Retina (tissue), 1 donor: ENCODE measurements at regions not wholly inside any gene's neighbourhood (a gene's known extent, or its start where the extent isn't known, plus 50 kb on each side); places are given as distances from the start of the nearest gene placed in this dataset.
A peak's percentile ranks its signal among the peaks of the same experiment; 100 is the strongest.
"Not testable (repeated sequence)": the region's sequence is repeated elsewhere in the genome, so short reads cannot be mapped to it uniquely, and the experiment has no call there.

Source experiments
- DNase-seq: peaks from one replicate; pipeline ENCODE4 v3.0.0-alpha.2; 2016

DNA sequence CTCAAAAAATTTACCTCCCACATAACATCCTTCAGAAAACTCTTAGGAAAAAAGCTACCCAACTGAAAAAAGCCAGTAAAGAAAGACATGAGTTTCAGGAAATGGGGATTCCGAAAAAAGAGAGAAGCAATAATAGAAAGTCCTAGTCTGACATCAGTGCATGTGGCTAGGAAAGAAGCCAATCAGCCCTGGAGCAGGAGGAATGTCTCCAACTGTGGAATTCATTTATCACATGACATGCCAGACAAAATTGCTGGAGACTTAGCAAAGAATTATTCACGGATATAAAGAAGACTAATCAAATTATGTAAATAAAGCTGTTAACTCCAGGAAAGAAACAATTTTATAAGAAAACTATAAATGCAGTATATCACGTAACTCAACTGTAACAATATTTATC is 258.9 kb upstream of the RARB start:
- no peak for DNase-seq

GRCh38 chr3:25170021-25170420 is 258.0 kb upstream of the RARB start:
- DNase-seq = no peak

DNA sequence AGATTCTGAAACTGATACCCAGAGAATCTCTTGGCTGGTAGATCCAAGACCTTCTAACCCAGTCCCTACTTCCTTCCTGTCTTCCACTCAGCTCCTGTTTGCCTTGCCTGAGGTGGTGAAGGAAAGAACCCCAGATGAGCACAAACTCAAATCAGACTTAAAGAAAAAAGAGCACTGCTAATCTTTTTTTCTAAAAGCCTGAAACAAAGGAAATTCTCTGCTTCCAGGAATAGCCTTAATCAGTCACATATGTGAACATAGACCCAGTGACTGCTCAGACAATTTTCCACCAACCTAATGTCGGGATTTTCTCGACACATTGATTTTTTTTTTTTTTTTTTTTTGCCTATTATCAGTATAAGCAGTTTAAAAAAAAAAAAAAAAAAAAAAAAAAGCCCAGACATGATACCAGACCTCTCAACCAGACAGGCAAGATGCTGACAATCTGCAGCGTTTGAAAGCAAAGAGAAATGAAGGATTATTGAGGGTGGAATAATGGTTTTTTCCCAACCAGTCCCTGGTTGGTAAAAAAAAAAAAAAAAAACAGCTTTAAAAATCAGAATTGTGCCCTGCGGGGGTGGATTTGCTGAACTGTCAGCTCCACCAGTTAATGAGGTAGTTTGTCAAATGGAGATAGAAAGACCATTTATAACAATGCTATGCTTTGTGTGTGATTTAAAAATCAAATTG is 256.8 kb upstream of the RARB start:
- DNase-seq = peak; percentile 79

- peak; percentile 56 for DNase-seq
Measured at GRCh38 chr3:25171897-25172296, 256.2 kb upstream of the RARB start.

GRCh38 chr3:25173606-25174005 is 254.5 kb upstream of the RARB start:
- DNase-seq = no peak

GRCh38 chr3:25174251-25174650 is 253.8 kb upstream of the RARB start:
- DNase-seq = no peak

- no peak for DNase-seq
Measured at GRCh38 chr3:25177041-25177440, 251.0 kb upstream of the RARB start.

GRCh38 chr3:25178672-25179071 is 249.4 kb upstream of the RARB start:
- no peak for DNase-seq

GRCh38 chr3:25181096-25181495 is 247.0 kb upstream of the RARB start:
- DNase-seq = no peak

GRCh38 chr3:25182794-25183193 is 245.3 kb upstream of the RARB start:
- DNase-seq = no peak

DNA sequence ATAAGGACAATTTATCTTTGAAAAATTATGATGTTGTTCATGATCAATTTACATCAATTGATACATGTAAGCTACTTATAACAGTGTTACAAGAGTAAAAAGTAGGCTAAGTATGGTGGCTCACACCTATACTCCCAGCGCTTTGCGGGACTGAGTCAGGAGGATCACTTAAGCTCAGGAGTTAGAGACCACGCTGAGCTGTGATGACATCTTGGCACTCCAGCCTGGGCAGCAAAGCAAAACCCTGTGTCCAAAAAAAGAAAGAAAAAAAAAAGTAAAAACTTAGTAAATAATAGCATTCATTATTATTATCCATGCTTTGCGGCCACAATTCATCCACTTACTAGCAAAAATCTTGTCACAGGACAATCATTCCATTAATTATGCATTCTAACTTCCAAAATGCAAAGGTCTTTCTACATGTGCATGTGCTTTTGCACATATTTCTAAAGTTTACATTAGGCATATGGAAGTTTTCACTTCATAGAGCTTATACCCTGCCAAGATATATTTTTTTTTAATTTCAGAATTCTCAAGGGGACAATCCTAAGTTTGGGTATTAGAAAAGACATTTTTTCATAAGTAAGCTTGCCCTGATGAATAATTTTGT is 243.3 kb upstream of the RARB start:
- DNase-seq = no peak

- DNase-seq = no peak
Measured at GRCh38 chr3:25191673-25192072, 236.4 kb upstream of the RARB start.

DNA sequence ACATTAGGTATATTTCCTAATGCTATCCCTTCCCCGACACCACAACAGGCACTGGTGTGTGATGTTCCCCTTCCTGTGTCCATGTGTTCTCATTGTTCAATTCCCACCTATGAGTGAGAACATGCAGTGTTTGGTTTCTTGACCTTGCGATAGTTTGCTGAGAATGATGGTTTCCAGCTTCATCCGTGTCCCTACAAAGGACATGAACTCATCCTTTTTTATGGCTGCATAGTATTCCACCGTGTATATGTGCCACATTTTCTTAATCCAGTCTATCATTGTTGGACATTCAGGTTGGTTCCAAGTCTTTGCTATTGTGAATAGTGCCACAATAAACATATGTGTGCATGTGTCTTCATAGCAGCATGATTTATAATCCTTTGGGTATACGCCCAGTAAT is 228.5 kb upstream of the RARB start:
- not testable (repeated sequence) for DNase-seq

DNA sequence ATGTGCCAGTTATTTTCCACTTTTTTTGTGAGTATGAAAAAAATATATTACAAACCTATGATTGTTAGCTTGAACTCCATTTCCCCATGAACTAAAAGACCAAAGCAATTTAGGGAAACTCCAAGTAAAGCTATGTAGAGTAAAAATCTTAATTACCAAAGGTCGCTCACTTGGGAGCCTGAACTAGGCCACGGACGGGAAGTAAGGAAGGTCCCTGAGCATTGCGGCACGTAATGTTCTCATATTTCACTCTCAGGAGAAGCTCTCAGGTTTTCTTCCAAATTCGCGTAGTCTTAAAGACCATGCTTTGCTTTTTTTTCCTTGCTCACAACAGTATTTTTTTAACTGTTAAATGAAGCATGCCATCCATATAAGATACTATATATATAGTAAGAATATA is 215.3 kb upstream of the RARB start:
- no peak for DNase-seq

DNA sequence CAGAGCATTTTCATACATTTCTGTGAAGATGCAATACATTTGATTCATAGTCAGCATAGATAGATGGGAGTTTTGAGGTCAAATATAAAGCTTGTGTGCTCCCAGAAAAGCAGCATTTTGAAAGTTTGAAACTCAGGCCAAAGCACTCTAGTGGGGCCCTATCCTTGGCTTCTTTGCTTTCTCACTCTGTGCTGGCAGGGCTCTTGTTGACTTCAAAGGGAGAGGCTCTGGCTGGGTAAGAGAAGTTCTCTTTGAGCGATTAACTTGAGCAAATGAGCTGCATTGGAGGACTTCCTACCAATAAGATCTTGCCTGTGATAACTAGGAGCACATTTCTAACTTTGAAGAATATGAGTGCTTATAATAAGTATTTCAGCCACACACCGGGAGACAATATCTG is 214.0 kb upstream of the RARB start:
- no peak for DNase-seq

GRCh38 chr3:25218362-25218761 is 209.7 kb upstream of the RARB start:
- DNase-seq = no peak

- no peak for DNase-seq
Measured at GRCh38 chr3:25226747-25227146, 201.3 kb upstream of the RARB start.

- DNase-seq = peak; percentile 3
Measured at GRCh38 chr3:25229586-25229985, 198.5 kb upstream of the RARB start.

DNA sequence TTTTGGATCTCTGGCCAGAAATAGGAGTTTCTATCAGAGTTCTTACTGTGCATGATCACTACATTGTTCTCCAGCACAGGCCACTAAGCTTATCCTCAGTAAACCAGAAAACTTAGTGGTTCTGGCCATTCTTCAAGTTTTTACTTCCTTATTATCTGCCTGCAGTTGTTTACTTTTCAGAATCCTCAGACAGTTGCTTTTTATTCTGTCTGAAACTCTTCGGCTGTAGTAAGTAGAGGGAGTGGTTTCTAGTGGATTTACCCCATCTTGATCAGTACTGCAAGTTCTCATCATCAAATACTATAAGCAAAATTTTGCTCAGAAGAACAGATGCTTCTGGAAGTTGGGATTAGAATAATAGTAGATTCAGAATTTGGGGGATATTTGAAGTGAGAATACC is 193.0 kb upstream of the RARB start:
- DNase-seq = no peak

- no peak for DNase-seq
Measured at GRCh38 chr3:25235466-25235865, 192.6 kb upstream of the RARB start.

GRCh38 chr3:25237602-25238001 is 190.5 kb upstream of the RARB start:
- no peak for DNase-seq

- no peak for DNase-seq
Measured at GRCh38 chr3:25239042-25239441, 189.0 kb upstream of the RARB start.

- no peak for DNase-seq
Measured at GRCh38 chr3:25246913-25247312, 181.2 kb upstream of the RARB start.

DNA sequence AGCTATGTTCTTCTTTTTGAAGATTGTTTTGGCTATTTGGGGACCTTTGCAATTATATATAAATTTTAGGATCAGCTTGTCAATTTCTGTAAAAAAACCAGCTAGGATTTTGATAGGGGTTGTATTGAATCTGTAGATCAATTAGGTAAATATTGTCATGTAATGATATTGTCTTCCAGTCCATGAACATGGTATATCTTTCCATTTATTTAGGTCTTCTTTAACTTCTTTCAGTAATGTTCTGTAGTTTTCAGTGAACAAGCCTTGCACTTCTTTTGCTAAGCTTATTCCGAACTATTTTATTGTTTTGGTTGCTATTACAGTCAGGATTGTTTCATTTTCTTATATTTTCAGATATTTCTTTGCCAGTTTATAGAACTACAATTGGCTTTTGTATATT is 175.8 kb upstream of the RARB start:
- no peak for DNase-seq

DNA sequence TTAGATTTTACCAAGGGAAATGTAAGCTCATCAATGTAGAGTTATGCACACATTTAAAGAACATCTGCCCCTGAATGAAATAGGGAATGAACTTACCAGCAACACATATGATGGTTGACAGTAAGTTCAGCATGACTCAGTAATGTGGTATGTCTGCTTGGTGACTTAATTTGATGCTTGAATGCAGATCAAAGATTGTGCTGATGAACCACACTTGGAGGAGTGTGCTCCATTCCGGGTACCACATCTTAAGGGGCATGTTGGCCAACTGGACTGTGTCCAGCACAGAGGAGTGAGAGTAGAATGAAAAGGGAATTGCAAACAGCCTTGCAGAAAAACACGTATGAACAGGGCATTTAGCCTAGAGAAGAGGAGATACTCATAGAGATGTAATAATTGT is 171.0 kb upstream of the RARB start:
- no peak for DNase-seq
